ENCODE measurements at regions not wholly inside any gene's neighbourhood (a gene's known extent, or its start where the extent isn't known, plus 50 kb on each side); places are given as distances from the start of the nearest gene placed in this dataset.

- Mint-ChIP-seq H3K4me1 (peaks cover 12 to 13% of the 10 kb centered on the region in 2 donors), H3K4me3 (no peak overlapping the region), H3K9me3 (no peaks in the 10 kb centered on the region), H3K27me3 (ENCODE audit: low read depth in 3 of 3) (peaks cover 0 to 6% (median 0%) of the 10 kb centered on the region in 3 donors), H3K36me3 (no peaks in the 10 kb centered on the region), H3K27ac (no peak overlapping the region)
- DNase-seq: no peak
These were observed 159.9 kb downstream of the TMEM38B start for GRCh38 chr9:105854026-105854782.

- peaks cover 0 to 8% (median 0%) of the 10 kb centered on the region in 3 donors for H3K27me3 Mint-ChIP-seq (ENCODE audit: low read depth in 3 of 3)
- H3K27ac Mint-ChIP-seq: no peak overlapping the region
- peaks cover 19 to 22% of the 10 kb centered on the region in 2 donors for H3K4me1 Mint-ChIP-seq
- DNase-seq: no peak
- H3K9me3 Mint-ChIP-seq: no peaks in the 10 kb centered on the region
- no peak overlapping the region for H3K4me3 Mint-ChIP-seq
- H3K36me3 Mint-ChIP-seq: no peaks in the 10 kb centered on the region
These were observed 160.7 kb downstream of the TMEM38B start for GRCh38 chr9:105854783-105855724.

GRCh38 chr9:105855987-105856386 lies 161.6 kb downstream of the TMEM38B start:
- no peak for DNase-seq
- H3K4me1 Mint-ChIP-seq: peaks cover 19 to 22% of the 10 kb centered on the region in 2 donors
- peaks cover 0 to 8% (median 0%) of the 10 kb centered on the region in 3 donors for H3K27me3 Mint-ChIP-seq (ENCODE audit: low read depth in 3 of 3)
- no peak overlapping the region for H3K27ac Mint-ChIP-seq
- H3K4me3 Mint-ChIP-seq: no peak overlapping the region
- H3K9me3 Mint-ChIP-seq: no peaks in the 10 kb centered on the region
- H3K36me3 Mint-ChIP-seq: no peaks in the 10 kb centered on the region

- H3K27ac Mint-ChIP-seq: peak overlapping the region in 2 of 6 donors; percentile 38 to 66
- H3K4me1 Mint-ChIP-seq: peaks cover 19 to 22% of the 10 kb centered on the region in 2 donors
- DNase-seq: no peak
- H3K4me3 Mint-ChIP-seq: peak overlapping the region in 1 of 5 donors; percentile 61
- H3K27me3 Mint-ChIP-seq (ENCODE audit: low read depth in 3 of 3): peaks cover 0 to 8% (median 4%) of the 10 kb centered on the region in 3 donors
- H3K9me3 Mint-ChIP-seq: no peaks in the 10 kb centered on the region
- no peaks in the 10 kb centered on the region for H3K36me3 Mint-ChIP-seq
These were observed 163.8 kb downstream of the TMEM38B start for GRCh38 chr9:105858006-105858690.

- no peaks in the 10 kb centered on the region for H3K9me3 Mint-ChIP-seq
- H3K27ac Mint-ChIP-seq: peak overlapping the region; percentile 16 to 91 (median 52)
- no peaks in the 10 kb centered on the region for H3K36me3 Mint-ChIP-seq
- H3K27me3 Mint-ChIP-seq (ENCODE audit: low read depth in 3 of 3): peaks cover 0 to 8% (median 4%) of the 10 kb centered on the region in 3 donors
- peaks cover 19 to 22% of the 10 kb centered on the region in 2 donors for H3K4me1 Mint-ChIP-seq
- no peak for DNase-seq
- peak overlapping the region; percentile 37 to 72 (median 62) for H3K4me3 Mint-ChIP-seq
These were observed 164.5 kb downstream of the TMEM38B start for GRCh38 chr9:105858877-105859276.

GRCh38 chr9:105859428-105860091 lies 165.2 kb downstream of the TMEM38B start:
- Mint-ChIP-seq H3K9me3 (no peaks in the 10 kb centered on the region), H3K27ac (peak overlapping the region; percentile 30 to 91 (median 62)), H3K36me3 (no peaks in the 10 kb centered on the region), H3K4me3 (peak overlapping the region; percentile 37 to 72 (median 62)), H3K4me1 (peaks cover 19 to 22% of the 10 kb centered on the region in 2 donors), H3K27me3 (ENCODE audit: low read depth in 3 of 3) (peaks cover 0 to 8% (median 4%) of the 10 kb centered on the region in 3 donors)
- peak; percentile 10 to 26 (median 19) for DNase-seq

- H3K36me3 Mint-ChIP-seq: no peaks in the 10 kb centered on the region
- DNase-seq: no peak
- H3K4me3 Mint-ChIP-seq: no peak overlapping the region
- H3K27ac Mint-ChIP-seq: peak overlapping the region in 2 of 6 donors; percentile 29 to 42
- H3K27me3 Mint-ChIP-seq (ENCODE audit: low read depth in 3 of 3): peaks cover 0 to 8% (median 4%) of the 10 kb centered on the region in 3 donors
- no peaks in the 10 kb centered on the region for H3K9me3 Mint-ChIP-seq
- H3K4me1 Mint-ChIP-seq: peaks cover 19 to 22% of the 10 kb centered on the region in 2 donors
These were observed 166.2 kb downstream of the TMEM38B start for GRCh38 chr9:105860516-105860915.

GRCh38 chr9:105861972-105862371 lies 167.6 kb downstream of the TMEM38B start:
- H3K27ac Mint-ChIP-seq: peak overlapping the region in 1 of 6 donors; percentile 2

GRCh38 chr9:105864248-105864898 lies 170.0 kb downstream of the TMEM38B start:
- Mint-ChIP-seq H3K27ac (no peak overlapping the region), H3K9me3 (no peaks in the 10 kb centered on the region), H3K4me1 (peaks cover 5 to 7% of the 10 kb centered on the region in 2 donors), H3K27me3 (ENCODE audit: low read depth in 3 of 3) (peaks cover 0 to 4% (median under 1%) of the 10 kb centered on the region in 3 donors), H3K4me3 (no peak overlapping the region), H3K36me3 (no peaks in the 10 kb centered on the region)
- DNase-seq: no peak

More at GRCh38 chr9:105861972-105862371, 167.6 kb downstream of the TMEM38B start:
- no peak overlapping the region for H3K4me3 Mint-ChIP-seq
- peaks cover 19 to 22% of the 10 kb centered on the region in 2 donors for H3K4me1 Mint-ChIP-seq
- no peak for DNase-seq
- no peaks in the 10 kb centered on the region for H3K9me3 Mint-ChIP-seq
- no peaks in the 10 kb centered on the region for H3K36me3 Mint-ChIP-seq
- H3K27me3 Mint-ChIP-seq (ENCODE audit: low read depth in 3 of 3): peaks cover 0 to 8% (median 4%) of the 10 kb centered on the region in 3 donors

GRCh38 chr9:105865285-105865684 lies 170.9 kb downstream of the TMEM38B start:
- no peak overlapping the region for H3K4me3 Mint-ChIP-seq
- H3K27me3 Mint-ChIP-seq (ENCODE audit: low read depth in 3 of 3): peaks cover 0 to 4% (median 0%) of the 10 kb centered on the region in 3 donors
- no peak overlapping the region for H3K27ac Mint-ChIP-seq
- H3K4me1 Mint-ChIP-seq: no peaks in the 10 kb centered on the region
- H3K36me3 Mint-ChIP-seq: no peaks in the 10 kb centered on the region
- H3K9me3 Mint-ChIP-seq: no peaks in the 10 kb centered on the region
- DNase-seq: no peak

- Mint-ChIP-seq H3K27ac (no peak overlapping the region), H3K9me3 (peaks cover 0 to 2% (median 0%) of the 10 kb centered on the region in 6 donors), H3K4me3 (no peak overlapping the region), H3K27me3 (ENCODE audit: low read depth in 3 of 3) (no peaks in the 10 kb centered on the region), H3K4me1 (peaks cover 0 to 1% of the 10 kb centered on the region in 2 donors), H3K36me3 (no peaks in the 10 kb centered on the region)
- DNase-seq: no peak
These were observed 177.2 kb downstream of the TMEM38B start for GRCh38 chr9:105871540-105871939.

- DNase-seq: no peak
- Mint-ChIP-seq H3K9me3 (peaks cover 0 to 2% (median 0%) of the 10 kb centered on the region in 6 donors), H3K27me3 (ENCODE audit: low read depth in 3 of 3) (peaks cover 0 to 2% (median 2%) of the 10 kb centered on the region in 3 donors), H3K36me3 (no peaks in the 10 kb centered on the region), H3K4me1 (peaks cover 0 to 7% of the 10 kb centered on the region in 2 donors), H3K27ac (no peak overlapping the region), H3K4me3 (no peak overlapping the region)
These were observed 179.5 kb downstream of the TMEM38B start for GRCh38 chr9:105873801-105874200.

Measured in immature natural killer cell (primary cell).